Suprapubic skin (tissue), 3 donors: ENCODE measurements at regions not wholly inside any gene's neighbourhood (a gene's known extent, or its start where the extent isn't known, plus 50 kb on each side); places are given as distances from the start of the nearest gene placed in this dataset.

Source experiments
- POLR2A ChIP-seq, 2 donors: fragments of 450-650 bp; IDR thresholded peaks; one replicate each; pipeline ENCODE4 v1.6.1; 2017; ENCODE audit warnings: antibody characterized with exemption in 2 of 2, mild to moderate bottlenecking in 2 of 2, moderate library complexity in 2 of 2
- TF ChIP-seq, protein P1 (sequence below), 2 donors: fragments of 200-600 bp in 1 of 2; fragments of 450-650 bp in 1 of 2; sonication (generic) in 1 of 2; IDR thresholded peaks; one replicate each; pipeline ENCODE4 v1.5.1; 2016 to 2019; ENCODE audit warnings: antibody characterized with exemption in 2 of 2, mild to moderate bottlenecking in 1 of 2, moderate library complexity in 1 of 2

GRCh38 chr2:21288299-21288698 is 164.5 kb downstream of the TDRD15 start:
- TF ChIP-seq, protein P1, sequence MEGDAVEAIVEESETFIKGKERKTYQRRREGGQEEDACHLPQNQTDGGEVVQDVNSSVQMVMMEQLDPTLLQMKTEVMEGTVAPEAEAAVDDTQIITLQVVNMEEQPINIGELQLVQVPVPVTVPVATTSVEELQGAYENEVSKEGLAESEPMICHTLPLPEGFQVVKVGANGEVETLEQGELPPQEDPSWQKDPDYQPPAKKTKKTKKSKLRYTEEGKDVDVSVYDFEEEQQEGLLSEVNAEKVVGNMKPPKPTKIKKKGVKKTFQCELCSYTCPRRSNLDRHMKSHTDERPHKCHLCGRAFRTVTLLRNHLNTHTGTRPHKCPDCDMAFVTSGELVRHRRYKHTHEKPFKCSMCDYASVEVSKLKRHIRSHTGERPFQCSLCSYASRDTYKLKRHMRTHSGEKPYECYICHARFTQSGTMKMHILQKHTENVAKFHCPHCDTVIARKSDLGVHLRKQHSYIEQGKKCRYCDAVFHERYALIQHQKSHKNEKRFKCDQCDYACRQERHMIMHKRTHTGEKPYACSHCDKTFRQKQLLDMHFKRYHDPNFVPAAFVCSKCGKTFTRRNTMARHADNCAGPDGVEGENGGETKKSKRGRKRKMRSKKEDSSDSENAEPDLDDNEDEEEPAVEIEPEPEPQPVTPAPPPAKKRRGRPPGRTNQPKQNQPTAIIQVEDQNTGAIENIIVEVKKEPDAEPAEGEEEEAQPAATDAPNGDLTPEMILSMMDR (IDR thresholded peaks at IDR 0.05) = no peak
- no peak for TF ChIP-seq POLR2A (IDR thresholded peaks at IDR 0.05)
